Left lung (tissue), 4 donors: ENCODE measurements at regions not wholly inside any gene's neighbourhood (a gene's known extent, or its start where the extent isn't known, plus 50 kb on each side); places are given as distances from the start of the nearest gene placed in this dataset.

Source experiments
- ATAC-seq: fragments of 200-7000 bp; cut with Tn5 transposase; one replicate; pipeline ENCODE4 v1.9.1; 2020; ENCODE audit warnings: moderate library complexity
- DNase-seq, 4 donors: peaks; one replicate each; pipeline ENCODE4 v3.0.0-alpha.2; 2013 to 2020
- H3K27ac ChIP-seq, 2 donors: fragments of 200-600 bp; sonication (generic) in 1 of 2; one replicate each; pipeline versions ENCODE4 v1.5.0 to v1.8.0; 2020 to 2021
- H3K27me3 ChIP-seq, 2 donors: fragments of 200-600 bp; sonication (generic) in 1 of 2; one replicate each; pipeline versions ENCODE4 v1.5.0 to v1.8.0; 2020 to 2021
- H3K36me3 ChIP-seq, 2 donors: fragments of 200-600 bp; sonication (generic) in 1 of 2; one replicate each; pipeline versions ENCODE4 v1.5.0 to v1.8.0; 2020 to 2021
- H3K4me1 ChIP-seq, 2 donors: fragments of 200-600 bp; one replicate each; pipeline ENCODE4 v1.8.0; 2021
- H3K4me3 ChIP-seq, 2 donors: fragments of 200-600 bp; sonication (generic) in 1 of 2; one replicate each; pipeline versions ENCODE4 v1.5.0 to v1.8.0; 2020 to 2021; ENCODE audit warnings: mild to moderate bottlenecking in 1 of 2
- H3K9me3 ChIP-seq, 2 donors: fragments of 200-600 bp; sonication (generic) in 1 of 2; one replicate each; pipeline versions ENCODE4 v1.5.0 to v1.8.0; 2020 to 2021
- intact Hi-C, 2 donors: fragments of 100-400 bp; cut with DNase I; formaldehyde crosslinking; loops; one replicate each; pipeline versions ENCODE4 v1.11.2 to v1.14.2; 2022
- TF ChIP-seq, protein P1 (sequence below), 2 donors: fragments of 200-600 bp; sonication (generic) in 1 of 2; IDR thresholded peaks; one replicate each; pipeline versions ENCODE4 v1.5.0 to v1.8.0; 2021; ENCODE audit warnings: antibody characterized with exemption in 2 of 2
- donor health status: DM: no; HTN: yes; CAD: no.
- donor health status: DM: no; HTN: no; CAD: no.

GRCh38 chr13:79870766-79871165, 389.8 kb downstream of the NDFIP2 start:
- Histone ChIP-seq H3K4me3 (no peak overlapping the region), H3K27me3 (no peaks in the 10 kb centered on the region), H3K4me1 (peaks cover 0 to 7% of the 10 kb centered on the region in 2 donors), H3K36me3 (no peaks in the 10 kb centered on the region), H3K27ac (no peak overlapping the region), H3K9me3 (no peaks in the 10 kb centered on the region)
- no peak for DNase-seq
- TF ChIP-seq, protein P1, sequence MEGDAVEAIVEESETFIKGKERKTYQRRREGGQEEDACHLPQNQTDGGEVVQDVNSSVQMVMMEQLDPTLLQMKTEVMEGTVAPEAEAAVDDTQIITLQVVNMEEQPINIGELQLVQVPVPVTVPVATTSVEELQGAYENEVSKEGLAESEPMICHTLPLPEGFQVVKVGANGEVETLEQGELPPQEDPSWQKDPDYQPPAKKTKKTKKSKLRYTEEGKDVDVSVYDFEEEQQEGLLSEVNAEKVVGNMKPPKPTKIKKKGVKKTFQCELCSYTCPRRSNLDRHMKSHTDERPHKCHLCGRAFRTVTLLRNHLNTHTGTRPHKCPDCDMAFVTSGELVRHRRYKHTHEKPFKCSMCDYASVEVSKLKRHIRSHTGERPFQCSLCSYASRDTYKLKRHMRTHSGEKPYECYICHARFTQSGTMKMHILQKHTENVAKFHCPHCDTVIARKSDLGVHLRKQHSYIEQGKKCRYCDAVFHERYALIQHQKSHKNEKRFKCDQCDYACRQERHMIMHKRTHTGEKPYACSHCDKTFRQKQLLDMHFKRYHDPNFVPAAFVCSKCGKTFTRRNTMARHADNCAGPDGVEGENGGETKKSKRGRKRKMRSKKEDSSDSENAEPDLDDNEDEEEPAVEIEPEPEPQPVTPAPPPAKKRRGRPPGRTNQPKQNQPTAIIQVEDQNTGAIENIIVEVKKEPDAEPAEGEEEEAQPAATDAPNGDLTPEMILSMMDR (IDR thresholded peaks at IDR 0.05) = no peak
- intact Hi-C loops = no loop called here
- ATAC-seq = no peak

GRCh38 chr13:79870123-79870522, 389.2 kb downstream of the NDFIP2 start:
- intact Hi-C loops = no loop called here
- TF ChIP-seq, protein P1 (IDR thresholded peaks at IDR 0.05) = no peak
- no peaks in the 10 kb centered on the region for H3K36me3 ChIP-seq
- no peak overlapping the region for H3K27ac ChIP-seq
- no peaks in the 10 kb centered on the region for H3K27me3 ChIP-seq
- H3K9me3 ChIP-seq = no peaks in the 10 kb centered on the region
- H3K4me1 ChIP-seq = peaks cover 0 to 7% of the 10 kb centered on the region in 2 donors
- no peak for ATAC-seq
- peak in 1 of 4 donors; percentile 11 for DNase-seq
- no peak overlapping the region for H3K4me3 ChIP-seq

DNA sequence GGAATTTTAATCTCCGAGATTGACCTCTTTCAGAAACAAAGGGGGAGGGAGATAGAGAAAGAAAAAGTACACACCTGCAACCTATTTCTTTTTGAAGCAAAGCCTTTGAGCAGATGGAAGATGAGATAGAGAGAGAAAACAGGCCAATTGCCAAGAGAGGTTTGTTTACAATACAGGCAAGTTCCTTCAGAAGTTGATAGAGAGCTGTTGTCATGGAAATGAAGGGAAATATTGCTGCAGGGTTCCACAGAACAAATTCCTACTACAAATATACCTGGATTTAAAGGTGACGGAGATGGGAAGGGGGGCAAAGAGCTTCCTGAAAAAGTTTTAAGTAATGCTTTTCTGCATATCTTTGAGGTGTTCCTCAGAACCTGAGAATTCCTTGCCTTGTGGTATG, 388.4 kb downstream of the NDFIP2 start:
- Histone ChIP-seq H3K36me3 (no peaks in the 10 kb centered on the region), H3K27me3 (no peaks in the 10 kb centered on the region), H3K4me3 (no peak overlapping the region), H3K27ac (no peak overlapping the region), H3K4me1 (peaks cover 0 to 7% of the 10 kb centered on the region in 2 donors), H3K9me3 (no peaks in the 10 kb centered on the region)
- intact Hi-C loops = no loop called here
- peak; percentile 31 for ATAC-seq
- DNase-seq = peak in 1 of 4 donors; percentile 42
- TF ChIP-seq, protein P1 (IDR thresholded peaks at IDR 0.05) = no peak

DNA sequence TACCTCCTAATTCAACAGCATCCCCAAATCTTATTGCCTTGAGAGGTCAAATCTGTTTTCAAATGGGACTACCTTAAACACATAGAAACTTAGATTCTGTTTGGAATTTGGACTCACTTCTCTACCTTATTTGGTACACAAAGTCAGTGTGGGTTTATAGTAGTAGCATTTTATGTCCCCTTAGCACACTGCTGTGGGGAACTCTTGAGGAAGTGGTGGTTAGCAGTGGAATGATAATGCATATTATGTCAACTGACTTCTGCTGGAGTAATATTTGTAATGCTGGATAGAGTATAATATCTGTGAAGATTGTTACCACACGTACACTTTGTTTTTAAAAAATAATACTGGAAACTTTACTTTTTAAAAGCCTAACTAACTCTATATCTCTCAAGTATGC, 386.3 kb downstream of the NDFIP2 start:
- no peak for ATAC-seq
- intact Hi-C loops = no loop called here

GRCh38 chr13:79866436-79866835, 385.5 kb downstream of the NDFIP2 start:
- no peak for DNase-seq
- intact Hi-C loops = no loop called here
- Histone ChIP-seq H3K4me3 (no peak overlapping the region), H3K9me3 (no peaks in the 10 kb centered on the region), H3K27me3 (no peaks in the 10 kb centered on the region), H3K36me3 (no peaks in the 10 kb centered on the region), H3K4me1 (peaks cover 0 to 7% of the 10 kb centered on the region in 2 donors), H3K27ac (no peak overlapping the region)
- ATAC-seq = no peak
- TF ChIP-seq, protein P1 (IDR thresholded peaks at IDR 0.05) = no peak

More for the DNA sequence above, 386.3 kb downstream of the NDFIP2 start:
- no peak for DNase-seq
- Histone ChIP-seq H3K4me1 (peaks cover 0 to 7% of the 10 kb centered on the region in 2 donors), H3K27me3 (no peaks in the 10 kb centered on the region), H3K27ac (peak overlapping the region in 1 of 2 donors; percentile 39), H3K9me3 (no peaks in the 10 kb centered on the region), H3K36me3 (no peaks in the 10 kb centered on the region), H3K4me3 (no peak overlapping the region)
- TF ChIP-seq, protein P1 (IDR thresholded peaks at IDR 0.05) = no peak
